KOPT-K1 (cell line): ENCODE measurements at regions not wholly inside any gene's neighbourhood (a gene's known extent, or its start where the extent isn't known, plus 50 kb on each side); places are given as distances from the start of the nearest gene placed in this dataset.
A peak's percentile ranks its signal among the peaks of the same experiment; 100 is the strongest.
"Not testable (repeated sequence)": the region's sequence is repeated elsewhere in the genome, so short reads cannot be mapped to it uniquely, and the experiment has no call there.

ENCODE experiments used
- H3K27ac ChIP-seq: fragments of 200-600 bp; sonication (generic); 2 replicates; pipeline ENCODE4 v1.5.1; 2016; ENCODE audit warnings: antibody characterized with exemption, mild to moderate bottlenecking, low read depth, low read length; ENCODE audit not compliant: poor library complexity, severe bottlenecking
- H3K36me3 ChIP-seq: fragments of 200-600 bp; sonication (generic); 2 replicates; pipeline ENCODE4 v1.5.1; 2017; ENCODE audit warnings: antibody characterized with exemption, mild to moderate bottlenecking, low read length, moderate library complexity; ENCODE audit not compliant: insufficient read depth
- H3K9me3 ChIP-seq: fragments of 200-600 bp; sonication (generic); 2 replicates; pipeline ENCODE4 v1.5.1; 2017; ENCODE audit warnings: antibody characterized with exemption, low read length, mild to moderate bottlenecking; ENCODE audit not compliant: insufficient read depth, poor library complexity, severe bottlenecking

- Histone ChIP-seq H3K9me3 (no peaks in the 10 kb centered on the region), H3K27ac (no peak overlapping the region), H3K36me3 (no peaks in the 10 kb centered on the region)
Measured at GRCh38 chr5:82656341-82656761, 378.2 kb upstream of the RPS23 start.

GRCh38 chr5:82655078-82655477 lies 376.9 kb upstream of the RPS23 start:
- Histone ChIP-seq H3K9me3 (no peaks in the 10 kb centered on the region), H3K36me3 (no peaks in the 10 kb centered on the region), H3K27ac (no peak overlapping the region)

- H3K9me3 ChIP-seq: no peaks in the 10 kb centered on the region
- H3K36me3 ChIP-seq: no peaks in the 10 kb centered on the region
- H3K27ac ChIP-seq: no peak overlapping the region
Measured at GRCh38 chr5:82649943-82650342, 371.8 kb upstream of the RPS23 start.

GRCh38 chr5:82644766-82645165 lies 366.6 kb upstream of the RPS23 start:
- Histone ChIP-seq H3K36me3 (no peaks in the 10 kb centered on the region), H3K27ac (no peak overlapping the region), H3K9me3 (no peaks in the 10 kb centered on the region)

GRCh38 chr5:82644229-82644628 lies 366.1 kb upstream of the RPS23 start:
- no peaks in the 10 kb centered on the region for H3K9me3 ChIP-seq

GRCh38 chr5:82642313-82642712 lies 364.2 kb upstream of the RPS23 start:
- no peaks in the 10 kb centered on the region for H3K9me3 ChIP-seq
- H3K27ac ChIP-seq: no peak overlapping the region

More at GRCh38 chr5:82644229-82644628, 366.1 kb upstream of the RPS23 start:
- H3K36me3 ChIP-seq: no peaks in the 10 kb centered on the region
- H3K27ac ChIP-seq: no peak overlapping the region

GRCh38 chr5:82641331-82642003 lies 363.3 kb upstream of the RPS23 start:
- H3K9me3 ChIP-seq: no peaks in the 10 kb centered on the region
- H3K27ac ChIP-seq: no peak overlapping the region
- no peaks in the 10 kb centered on the region for H3K36me3 ChIP-seq

More at GRCh38 chr5:82642313-82642712, 364.2 kb upstream of the RPS23 start:
- no peaks in the 10 kb centered on the region for H3K36me3 ChIP-seq

GRCh38 chr5:82640916-82641315 lies 362.8 kb upstream of the RPS23 start:
- Histone ChIP-seq H3K27ac (no peak overlapping the region), H3K36me3 (no peaks in the 10 kb centered on the region), H3K9me3 (no peaks in the 10 kb centered on the region)

GRCh38 chr5:82639393-82640144 lies 361.4 kb upstream of the RPS23 start:
- Histone ChIP-seq H3K9me3 (no peaks in the 10 kb centered on the region), H3K36me3 (no peaks in the 10 kb centered on the region), H3K27ac (peak overlapping the region; percentile 51)

GRCh38 chr5:82636591-82636990 lies 358.4 kb upstream of the RPS23 start:
- Histone ChIP-seq H3K36me3 (no peaks in the 10 kb centered on the region), H3K27ac (no peak overlapping the region), H3K9me3 (no peaks in the 10 kb centered on the region)

- H3K36me3 ChIP-seq: no peaks in the 10 kb centered on the region
- H3K27ac ChIP-seq: no peak overlapping the region
- H3K9me3 ChIP-seq: no peaks in the 10 kb centered on the region
Measured at GRCh38 chr5:82635561-82636288, 357.6 kb upstream of the RPS23 start.

GRCh38 chr5:82628364-82628910 lies 350.3 kb upstream of the RPS23 start:
- Histone ChIP-seq H3K9me3 (peaks cover 23% of the 10 kb centered on the region), H3K36me3 (no peaks in the 10 kb centered on the region), H3K27ac (no peak overlapping the region)

GRCh38 chr5:82626905-82627591 lies 348.9 kb upstream of the RPS23 start:
- H3K36me3 ChIP-seq, H3K27ac ChIP-seq: not testable (repeated sequence)
- H3K9me3 ChIP-seq: peaks cover 23% of the 10 kb centered on the region

GRCh38 chr5:82626012-82626411 lies 347.9 kb upstream of the RPS23 start:
- H3K9me3 ChIP-seq: peaks cover 23% of the 10 kb centered on the region
- not testable (repeated sequence) for H3K36me3 ChIP-seq, H3K27ac ChIP-seq

- no peaks in the 10 kb centered on the region for H3K36me3 ChIP-seq
- H3K9me3 ChIP-seq: peaks cover 16% of the 10 kb centered on the region
- no peak overlapping the region for H3K27ac ChIP-seq
Measured at GRCh38 chr5:82624062-82624461, 345.9 kb upstream of the RPS23 start.
